SK-N-SH (cell line): ENCODE measurements at regions not wholly inside any gene's neighbourhood (a gene's known extent, or its start where the extent isn't known, plus 50 kb on each side); places are given as distances from the start of the nearest gene placed in this dataset.

Experiments used
- CHD2 ChIP-seq: fragments of 150-350 bp; IDR thresholded peaks from 2 replicates; pipeline ENCODE4 v1.6.1; 2018; ENCODE audit warnings: low read length; ENCODE audit not compliant: partially characterized antibody
- CTCF ChIP-seq: fragments of 200-600 bp; sonication (generic); IDR thresholded peaks from 2 replicates; pipeline ENCODE4 v1.6.1; 2017; ENCODE audit warnings: antibody characterized with exemption, mild to moderate bottlenecking, moderate library complexity
- ELF1 ChIP-seq: IDR thresholded peaks from 2 replicates; pipeline ENCODE4 v1.4.0; 2012
- EP300 ChIP-seq, 2 experiments: IDR thresholded peaks; 2 replicates each; pipeline versions ENCODE4 v1.4.0 to v1.6.1; 2012; ENCODE audit warnings: borderline replicate concordance in 1 of 2, low read depth in 1 of 2, low read length in 1 of 2
- GABPA ChIP-seq: IDR thresholded peaks from 2 replicates; pipeline ENCODE4 v1.4.0; 2012; ENCODE audit warnings: low read depth, mild to moderate bottlenecking
- GATA2 ChIP-seq: sonication (generic); formaldehyde crosslinking; IDR thresholded peaks from 2 replicates; pipeline ENCODE4 v1.5.0; 2020; ENCODE audit warnings: mild to moderate bottlenecking, missing genetic modification reagents
- IRF3 ChIP-seq: fragments of 150-350 bp; IDR thresholded peaks from 2 replicates; pipeline ENCODE4 v1.6.1; 2016; ENCODE audit warnings: mild to moderate bottlenecking, low read depth, low read length
- JUND ChIP-seq: IDR thresholded peaks from 2 replicates; pipeline ENCODE4 v1.4.0; 2012
- MXI1 ChIP-seq: IDR thresholded peaks from 2 replicates; pipeline ENCODE4 v1.6.1; 2012; ENCODE audit warnings: mild to moderate bottlenecking, low read depth, low read length, improper control_type of control experiment
- NRF1 ChIP-seq: IDR thresholded peaks from 2 replicates; pipeline ENCODE4 v1.6.1; 2012; ENCODE audit warnings: low read depth, mild to moderate bottlenecking, low read length
- PBX3 ChIP-seq: IDR thresholded peaks from 2 replicates; pipeline ENCODE4; 2012
- RAD21 ChIP-seq: IDR thresholded peaks from 2 replicates; pipeline ENCODE4 v1.6.1; 2012; ENCODE audit warnings: mild to moderate bottlenecking, low read length
- RCOR1 ChIP-seq: fragments of 150-350 bp; IDR thresholded peaks from 2 replicates; pipeline ENCODE4 v1.6.1; 2017; ENCODE audit warnings: antibody characterized with exemption, low read length
- REST ChIP-seq: IDR thresholded peaks from 2 replicates; pipeline ENCODE4 v1.6.1; 2012; ENCODE audit warnings: mild to moderate bottlenecking, low read depth, low read length, moderate library complexity
- RFX5 ChIP-seq: IDR thresholded peaks from 2 replicates; pipeline ENCODE4 v1.6.1; 2012; ENCODE audit warnings: mild to moderate bottlenecking, improper control_type of control experiment, low read length
- RXRA ChIP-seq: IDR thresholded peaks from 2 replicates; pipeline ENCODE4 v1.4.0; 2012; ENCODE audit warnings: low read depth, mild to moderate bottlenecking, borderline replicate concordance
- TAF1 ChIP-seq: IDR thresholded peaks from 2 replicates; pipeline ENCODE4 v1.6.1; 2012; ENCODE audit warnings: low read depth, mild to moderate bottlenecking, low read length, moderate library complexity, borderline replicate concordance
- USF1 ChIP-seq: IDR thresholded peaks from 2 replicates; pipeline ENCODE4 v1.4.0; 2012; ENCODE audit warnings: low read depth, borderline replicate concordance
- USF2 ChIP-seq: fragments of 150-350 bp; IDR thresholded peaks from 2 replicates; pipeline ENCODE4 v1.6.1; 2017; ENCODE audit warnings: antibody characterized with exemption, low read length, low read depth, borderline replicate concordance

- TF ChIP-seq USF2 (no peak), ELF1 (peak; percentile 44; the same call in 1 of the 2 replicates), USF1 (no peak), RCOR1 (no peak), NRF1 (no peak), RFX5 (no peak), GATA2 (CRISPR knock-in tag) (no peak), PBX3 (peak; percentile 91), MXI1 (no peak), JUND (peak; percentile 98), CTCF (no peak), GABPA (no peak), CHD2 (no peak), REST (no peak), IRF3 (no peak), RAD21 (no peak), RXRA (peak; percentile 63; the same call in 1 of the 2 replicates), EP300 (IDR thresholded peaks at IDR 0.05; ENCODE audit: borderline replicate concordance in 1 of 2, low read depth in 1 of 2, low read length in 1 of 2) (peak in 1 of 2 experiments; percentile 97; a peak in 2 of 4 replicates), TAF1 (no peak)
These were observed 247.4 kb downstream of the PRELID2 start (continued) for GRCh38 chr5:145587710-145588109.
